ENCODE measurements at regions not wholly inside any gene's neighbourhood (a gene's known extent, or its start where the extent isn't known, plus 50 kb on each side); places are given as distances from the start of the nearest gene placed in this dataset.

GRCh38 chr12:27870939-27871338 lies 90.9 kb upstream of the MANSC4 start:
- H3K9ac ChIP-seq (ENCODE audit: low read length), result no peak overlapping the region
- no peaks in the 10 kb centered on the region for H4K20me1 ChIP-seq (ENCODE audit: low read depth, low read length)
- no peak for TF ChIP-seq CTCF (IDR thresholded peaks at IDR 0.05; ENCODE audit: insufficient read depth, low read length, poor library complexity, severe bottlenecking)
- TF ChIP-seq EZH2phosphoT487 (conservative IDR thresholded peaks at IDR 0.05; ENCODE audit: low read length), result no peak
- H3K9me2 ChIP-seq (replicated peaks; ENCODE audit: insufficient read depth, low read length), result no peaks in the 10 kb centered on the region
- no peak overlapping the region for H3K4me3 ChIP-seq (ENCODE audit: insufficient read depth, low read length, poor library complexity, severe bottlenecking)
- H3F3A ChIP-seq (ENCODE audit: insufficient read depth), result no peaks in the 10 kb centered on the region
- H3K27ac ChIP-seq (ENCODE audit: low read depth, low read length), result no peak overlapping the region
- no peaks in the 10 kb centered on the region for H3K36me3 ChIP-seq (ENCODE audit: low read length)
- no peaks in the 10 kb centered on the region for H3K9me3 ChIP-seq (ENCODE audit: insufficient read depth, low read length)
- H3K79me2 ChIP-seq (ENCODE audit: insufficient read depth, low read length), result no peaks in the 10 kb centered on the region
- no peak overlapping the region for H2AFZ ChIP-seq (ENCODE audit: low read depth, low read length, severe bottlenecking)
- no peaks in the 10 kb centered on the region for H3K27me3 ChIP-seq (ENCODE audit: low read length)
- no peak overlapping the region for H3K4me2 ChIP-seq (ENCODE audit: low read depth, low read length, poor library complexity, severe bottlenecking)

- TF ChIP-seq EZH2phosphoT487 (conservative IDR thresholded peaks at IDR 0.05; ENCODE audit: low read length) (no peak), CTCF (IDR thresholded peaks at IDR 0.05; ENCODE audit: insufficient read depth, low read length, poor library complexity, severe bottlenecking) (no peak)
- Histone ChIP-seq H3K4me3 (ENCODE audit: insufficient read depth, low read length, poor library complexity, severe bottlenecking) (no peak overlapping the region), H3F3A (ENCODE audit: insufficient read depth) (no peaks in the 10 kb centered on the region), H3K9me3 (ENCODE audit: insufficient read depth, low read length) (no peaks in the 10 kb centered on the region), H4K20me1 (ENCODE audit: low read depth, low read length) (no peaks in the 10 kb centered on the region), H3K27me3 (ENCODE audit: low read length) (no peaks in the 10 kb centered on the region), H3K27ac (ENCODE audit: low read depth, low read length) (no peak overlapping the region), H3K36me3 (ENCODE audit: low read length) (no peaks in the 10 kb centered on the region), H3K9me2 (replicated peaks; ENCODE audit: insufficient read depth, low read length) (no peaks in the 10 kb centered on the region), H3K79me2 (ENCODE audit: insufficient read depth, low read length) (no peaks in the 10 kb centered on the region), H2AFZ (ENCODE audit: low read depth, low read length, severe bottlenecking) (no peak overlapping the region), H3K9ac (ENCODE audit: low read length) (no peak overlapping the region), H3K4me2 (ENCODE audit: low read depth, low read length, poor library complexity, severe bottlenecking) (no peak overlapping the region)
Observed at GRCh38 chr12:27869567-27869966, 89.5 kb upstream of the MANSC4 start.

GRCh38 chr12:27868139-27868538 lies 88.1 kb upstream of the MANSC4 start:
- Histone ChIP-seq H3K4me3 (ENCODE audit: insufficient read depth, low read length, poor library complexity, severe bottlenecking) (no peak overlapping the region), H2AFZ (ENCODE audit: low read depth, low read length, severe bottlenecking) (no peak overlapping the region), H3K9me3 (ENCODE audit: insufficient read depth, low read length) (no peaks in the 10 kb centered on the region), H3F3A (ENCODE audit: insufficient read depth) (no peaks in the 10 kb centered on the region), H3K4me2 (ENCODE audit: low read depth, low read length, poor library complexity, severe bottlenecking) (no peak overlapping the region), H3K9me2 (replicated peaks; ENCODE audit: insufficient read depth, low read length) (no peaks in the 10 kb centered on the region), H3K36me3 (ENCODE audit: low read length) (peaks cover 4% of the 10 kb centered on the region; the same call in 1 of the 2 replicates), H3K79me2 (ENCODE audit: insufficient read depth, low read length) (no peaks in the 10 kb centered on the region), H3K27me3 (ENCODE audit: low read length) (no peaks in the 10 kb centered on the region), H3K27ac (ENCODE audit: low read depth, low read length) (no peak overlapping the region), H4K20me1 (ENCODE audit: low read depth, low read length) (no peaks in the 10 kb centered on the region), H3K9ac (ENCODE audit: low read length) (no peak overlapping the region)
- TF ChIP-seq EZH2phosphoT487 (conservative IDR thresholded peaks at IDR 0.05; ENCODE audit: low read length) (no peak), CTCF (IDR thresholded peaks at IDR 0.05; ENCODE audit: insufficient read depth, low read length, poor library complexity, severe bottlenecking) (no peak)
